ELF-1 (cell line): ENCODE measurements at regions not wholly inside any gene's neighbourhood (a gene's known extent, or its start where the extent isn't known, plus 50 kb on each side); places are given as distances from the start of the nearest gene placed in this dataset.

ENCODE experiments used
- DNase-seq: peaks from one replicate; pipeline ENCODE4 v3.0.0-alpha.2; 2016; ENCODE audit warnings: low read depth, low spot score

- DNase-seq = no peak
Observed at GRCh38 chr10:78997635-78998618, 70.8 kb upstream of the ZMIZ1 start.

GRCh38 chr10:79001082-79001885 is 67.5 kb upstream of the ZMIZ1 start:
- no peak for DNase-seq

GRCh38 chr10:79002336-79002735 is 66.4 kb upstream of the ZMIZ1 start:
- DNase-seq = no peak

- DNase-seq = no peak
Observed at GRCh38 chr10:79003183-79004100, 65.3 kb upstream of the ZMIZ1 start.

- no peak for DNase-seq
Observed at GRCh38 chr10:79004311-79004710, 64.5 kb upstream of the ZMIZ1 start.

GRCh38 chr10:79005126-79005810 is 63.5 kb upstream of the ZMIZ1 start:
- DNase-seq = no peak

GRCh38 chr10:79007018-79007417 is 61.7 kb upstream of the ZMIZ1 start:
- no peak for DNase-seq

GRCh38 chr10:79007421-79008319 is 61.1 kb upstream of the ZMIZ1 start:
- DNase-seq = no peak

- DNase-seq = no peak
Observed at GRCh38 chr10:79009145-79009544, 59.6 kb upstream of the ZMIZ1 start.

- no peak for DNase-seq
Observed at GRCh38 chr10:79012567-79012966, 56.2 kb upstream of the ZMIZ1 start.

- DNase-seq = no peak
Observed at GRCh38 chr10:79013406-79013987, 55.3 kb upstream of the ZMIZ1 start.

- DNase-seq = no peak
Observed at GRCh38 chr10:79014796-79015195, 54.0 kb upstream of the ZMIZ1 start.

- no peak for DNase-seq
Observed at GRCh38 chr10:79017882-79018520, 50.8 kb upstream of the ZMIZ1 start.

- no peak for DNase-seq
Observed at GRCh38 chr10:79018521-79019011, 50.2 kb upstream of the ZMIZ1 start.
